SU-DHL-6 (cell line): ENCODE measurements at regions not wholly inside any gene's neighbourhood (a gene's known extent, or its start where the extent isn't known, plus 50 kb on each side); places are given as distances from the start of the nearest gene placed in this dataset.

ENCODE experiments used
- CTCF ChIP-seq: fragments of 200-600 bp; sonication (generic); IDR thresholded peaks from one replicate; pipeline ENCODE4 v1.5.1; 2017; ENCODE audit warnings: antibody characterized with exemption, mild to moderate bottlenecking, low read length, moderate library complexity; ENCODE audit not compliant: insufficient read depth, poor library complexity, severe bottlenecking
- EZH2phosphoT487 ChIP-seq: fragments of 200-600 bp; sonication (generic), shearing (Covaris generic); conservative IDR thresholded peaks from 2 replicates; pipeline ENCODE4 v1.6.1; 2018; ENCODE audit warnings: mild to moderate bottlenecking, antibody characterized with exemption, low read length, moderate library complexity, mixed read lengths

DNA sequence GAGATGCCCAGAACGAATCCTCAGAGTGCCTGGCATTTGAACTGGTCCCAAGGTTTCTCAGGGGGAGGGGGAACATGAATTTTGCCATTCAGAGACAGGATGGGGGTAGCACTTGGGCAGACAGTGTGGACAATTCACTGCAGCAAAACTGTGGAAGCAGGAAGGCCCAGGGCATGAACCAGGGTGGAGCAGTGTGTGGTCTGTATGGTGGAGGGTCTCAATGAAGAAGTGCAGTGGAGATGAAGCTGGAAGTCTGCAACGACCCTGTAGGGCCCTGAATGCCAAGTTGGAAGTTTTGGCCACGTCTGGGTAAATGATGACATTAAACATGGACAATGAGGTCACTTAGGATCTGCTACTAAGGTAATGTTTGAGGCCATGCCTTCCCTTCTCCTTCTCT, 273.9 kb downstream of the CDK5RAP2 start:
- no peak for TF ChIP-seq CTCF
- no peak for TF ChIP-seq EZH2phosphoT487
